ENCODE measurements at regions not wholly inside any gene's neighbourhood (a gene's known extent, or its start where the extent isn't known, plus 50 kb on each side); places are given as distances from the start of the nearest gene placed in this dataset.

DNA sequence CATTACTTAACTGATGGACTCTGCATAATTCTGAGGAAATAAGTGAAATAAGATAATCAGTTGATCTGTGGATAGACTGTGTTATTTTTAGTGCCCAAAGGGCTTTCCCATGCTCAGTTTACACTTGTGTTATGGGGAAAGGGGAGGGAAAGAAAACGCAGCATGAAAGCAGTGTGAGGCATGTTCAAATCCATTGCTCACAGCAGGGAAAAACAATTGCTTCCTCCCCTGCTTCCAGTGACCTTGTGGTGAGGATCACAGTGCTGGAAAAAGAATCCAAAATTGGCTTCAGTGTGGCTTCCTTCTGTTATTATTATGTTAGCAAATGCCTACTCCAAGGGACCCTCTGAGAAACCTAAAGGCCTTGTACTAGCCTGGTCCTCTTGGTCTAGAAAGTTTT is 285.1 kb upstream of the CDIN1 start:
- intact Hi-C loops (cut with DNase I), result no loop called here
- ATAC-seq (ENCODE audit: poor library complexity), result no peak
- DNase-seq, result no peak

DNA sequence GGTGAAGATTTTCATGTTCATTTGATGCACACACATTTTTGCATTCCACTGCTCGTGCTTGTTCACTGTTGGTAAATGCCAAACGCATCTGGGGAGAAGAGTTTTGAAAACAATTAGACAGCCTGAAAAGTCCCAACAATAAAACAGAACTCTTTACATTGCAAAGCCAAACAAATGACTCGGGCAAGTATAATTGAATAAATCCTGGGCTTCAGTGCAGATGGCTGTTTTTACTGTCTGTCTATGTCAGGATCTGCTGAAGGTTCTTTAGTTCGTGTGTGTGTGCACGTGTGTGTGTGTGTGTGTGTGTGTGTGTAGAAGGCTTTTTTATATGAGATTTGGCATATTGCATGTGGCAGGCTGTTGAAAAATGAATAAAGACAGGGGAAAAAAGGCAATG is 277.5 kb upstream of the CDIN1 start:
- intact Hi-C loops (cut with DNase I), result no loop called here
- DNase-seq, result no peak
- ATAC-seq (ENCODE audit: poor library complexity), result no peak

DNA sequence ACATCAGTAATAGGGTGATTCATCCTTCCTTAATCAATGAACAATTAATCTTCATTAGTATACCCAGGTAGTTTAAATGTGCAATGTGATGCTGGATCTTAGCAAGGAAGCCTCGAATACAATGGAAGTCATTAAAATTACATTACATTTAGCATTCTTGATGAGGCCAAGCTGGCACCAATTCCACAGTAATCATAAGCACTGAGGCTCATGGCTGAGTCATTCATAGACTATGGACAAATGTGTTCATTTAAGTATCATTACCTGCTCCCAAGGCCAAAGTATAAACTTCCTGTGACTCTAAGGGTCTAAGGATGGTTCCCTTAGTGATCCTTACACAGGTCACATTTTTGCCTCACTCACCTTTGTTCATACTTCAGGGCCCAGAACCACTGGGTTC is 266.4 kb upstream of the CDIN1 start:
- no peak for DNase-seq
- ATAC-seq (ENCODE audit: poor library complexity), result no peak
- intact Hi-C loops (cut with DNase I), result no loop called here

DNA sequence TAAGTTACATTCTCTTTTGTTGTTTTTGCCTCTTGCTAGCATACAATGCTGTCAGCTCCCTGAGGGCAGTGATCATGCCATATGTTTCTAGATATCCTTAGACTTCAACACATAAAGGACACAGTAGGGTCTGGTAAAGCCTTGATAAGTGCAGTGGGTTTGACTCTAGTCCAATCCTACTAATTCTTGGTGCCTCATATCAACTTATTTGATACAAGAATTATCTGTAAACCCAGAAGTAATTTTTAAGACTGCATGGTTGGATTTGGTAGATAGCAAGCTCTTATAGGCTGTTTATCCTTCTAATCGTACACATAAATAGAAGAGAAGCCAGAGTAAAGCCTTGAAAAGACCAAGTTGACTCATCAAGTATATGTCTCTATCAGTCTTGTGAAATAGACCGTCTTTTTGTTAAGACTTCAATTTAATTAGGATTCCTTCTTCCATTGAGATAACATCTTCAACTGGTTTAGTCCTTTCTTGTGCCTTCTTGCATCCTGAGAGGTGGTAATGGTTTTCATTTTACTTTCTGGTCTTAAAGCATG is 265.6 kb upstream of the CDIN1 start:
- intact Hi-C loops (cut with DNase I), result no loop called here
- ATAC-seq (ENCODE audit: poor library complexity) (no peak), DNase-seq (no peak)

DNA sequence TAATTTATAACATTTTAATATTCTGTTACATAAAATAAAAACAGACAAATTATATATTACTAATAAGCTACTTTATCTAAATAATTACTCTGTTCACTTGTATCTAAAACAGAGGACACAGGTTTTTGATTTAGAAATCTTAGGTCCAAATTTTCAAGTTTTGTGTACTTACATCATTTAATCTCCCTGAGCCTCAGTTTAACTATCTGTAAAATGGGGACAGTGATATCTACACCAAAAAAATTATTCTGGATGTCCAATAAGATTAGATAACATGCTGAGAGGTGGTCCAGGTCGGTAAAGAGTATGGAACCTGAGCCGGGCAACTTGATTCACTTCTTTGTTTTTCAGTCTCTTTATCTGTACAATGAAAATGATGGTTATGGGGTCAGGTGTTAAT is 263.8 kb upstream of the CDIN1 start:
- intact Hi-C loops (cut with DNase I), result no loop called here
- no peak for ATAC-seq (ENCODE audit: poor library complexity)
- no peak for DNase-seq

DNA sequence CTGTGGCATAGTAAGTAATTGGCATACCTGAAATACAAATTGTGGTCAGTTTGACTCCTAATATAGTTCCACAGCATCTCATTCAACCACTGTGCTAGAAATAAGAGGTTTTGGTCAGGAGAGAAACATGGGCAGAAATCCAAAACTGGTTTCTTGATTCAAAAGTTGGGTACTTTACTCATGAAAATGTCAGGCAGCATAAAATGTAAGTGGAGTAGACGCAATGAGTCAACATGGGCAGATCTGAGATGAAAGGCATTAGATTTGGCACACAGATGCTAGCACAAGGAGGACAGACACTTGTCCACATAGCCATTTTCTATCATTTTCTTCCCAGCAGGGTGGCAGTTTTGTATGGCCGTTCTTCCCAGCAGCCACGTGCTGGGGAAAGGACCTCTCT is 255.8 kb upstream of the CDIN1 start:
- no peak for ATAC-seq (ENCODE audit: poor library complexity)
- intact Hi-C loops (cut with DNase I), result no loop called here
- no peak for DNase-seq

DNA sequence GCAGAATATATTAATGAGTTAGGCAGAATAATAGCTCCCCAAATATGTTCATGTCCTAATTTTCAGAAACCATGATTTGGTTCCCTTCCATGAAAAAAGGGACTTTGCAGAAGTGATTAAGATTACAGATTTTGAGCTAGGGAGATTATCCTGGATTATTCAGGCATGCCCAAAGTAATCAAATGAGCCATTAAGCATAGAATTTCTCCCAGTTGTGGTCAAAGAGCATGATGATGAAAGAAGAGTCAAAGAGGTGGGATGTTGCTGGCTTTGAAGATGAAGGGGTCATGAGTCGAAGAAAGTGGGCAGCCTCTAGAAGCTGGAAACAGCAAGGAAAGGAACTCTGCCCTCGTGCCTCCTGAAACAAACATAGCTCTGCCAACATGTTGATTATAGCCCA is 254.2 kb upstream of the CDIN1 start:
- intact Hi-C loops (cut with DNase I), result no loop called here
- DNase-seq, result no peak
- no peak for ATAC-seq (ENCODE audit: poor library complexity)

DNA sequence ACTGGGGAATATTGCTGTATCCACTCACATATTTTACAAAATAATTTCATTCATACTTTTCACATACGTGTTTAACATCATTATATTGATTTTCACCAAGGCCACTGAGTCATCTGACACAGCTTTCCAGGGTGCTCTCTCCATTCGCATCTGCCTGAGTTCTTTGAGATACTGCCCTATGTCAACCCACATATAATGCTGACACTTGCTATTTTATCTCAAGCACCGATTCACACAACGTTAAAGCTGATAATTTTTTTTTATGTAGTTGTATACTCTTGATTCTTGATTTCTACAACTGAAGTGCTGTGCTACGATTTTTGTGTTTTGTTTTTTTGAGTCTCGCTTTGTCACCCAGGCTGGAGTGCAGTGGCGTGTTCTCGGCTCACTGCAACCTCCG is 249.8 kb upstream of the CDIN1 start:
- DNase-seq (no peak), ATAC-seq (ENCODE audit: poor library complexity) (no peak)
- intact Hi-C loops (cut with DNase I), result no loop called here

DNA sequence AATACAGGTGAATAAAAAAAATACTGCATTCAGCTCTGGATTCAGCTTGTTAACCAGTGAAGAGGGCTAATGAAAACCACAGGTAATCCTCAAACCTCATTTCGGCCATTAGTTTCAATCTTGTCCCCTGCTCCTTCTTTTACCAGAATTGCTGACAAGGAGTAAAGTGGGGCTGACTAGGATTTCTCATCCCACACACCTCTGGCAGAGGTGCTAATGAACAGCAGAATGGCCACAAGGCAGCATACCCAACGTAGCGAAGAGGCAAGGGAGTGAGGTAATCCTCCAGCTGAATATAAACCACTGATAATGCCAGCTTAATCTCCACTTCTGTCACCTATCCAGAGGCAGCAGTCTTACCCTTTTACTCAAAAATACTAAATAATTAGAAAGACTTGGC is 248.8 kb upstream of the CDIN1 start:
- ATAC-seq (ENCODE audit: poor library complexity), result no peak
- no peak for DNase-seq
- intact Hi-C loops (cut with DNase I), result no loop called here

DNA sequence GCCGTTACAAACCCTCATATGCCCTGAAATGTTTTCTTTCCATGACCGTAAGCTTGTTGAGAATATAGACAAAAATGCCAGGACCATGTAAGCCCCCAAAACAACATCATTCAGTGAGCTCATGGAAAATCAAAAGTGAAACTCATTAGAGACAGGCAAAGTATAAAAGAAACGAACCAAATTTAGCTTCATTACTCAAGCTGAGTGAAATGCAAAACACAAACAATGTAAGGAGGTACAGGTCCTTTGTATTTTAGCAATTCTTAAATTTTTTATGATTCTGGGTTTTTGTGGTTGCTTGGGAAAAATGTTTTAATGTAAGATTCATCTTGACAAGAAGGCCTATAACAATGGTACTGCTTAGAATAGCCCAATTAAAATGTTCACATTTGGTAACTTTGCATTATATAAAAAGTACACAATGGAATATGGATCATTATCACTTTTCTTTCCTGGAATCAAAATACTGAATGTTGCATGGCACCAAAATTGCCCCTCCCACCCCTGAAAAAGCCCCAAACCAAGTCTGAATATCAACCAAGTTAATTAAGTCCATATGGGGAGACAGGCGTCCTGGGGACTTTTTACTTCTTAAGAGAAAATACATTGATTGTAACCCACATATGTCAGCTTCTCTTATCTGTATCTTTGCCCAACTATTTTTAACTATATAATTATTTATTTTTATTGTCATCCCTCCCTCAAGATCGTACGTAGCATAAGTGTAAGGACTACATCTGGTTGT is 247.7 kb upstream of the CDIN1 start:
- intact Hi-C loops (cut with DNase I), result no loop called here
- DNase-seq (no peak), ATAC-seq (ENCODE audit: poor library complexity) (no peak)

DNA sequence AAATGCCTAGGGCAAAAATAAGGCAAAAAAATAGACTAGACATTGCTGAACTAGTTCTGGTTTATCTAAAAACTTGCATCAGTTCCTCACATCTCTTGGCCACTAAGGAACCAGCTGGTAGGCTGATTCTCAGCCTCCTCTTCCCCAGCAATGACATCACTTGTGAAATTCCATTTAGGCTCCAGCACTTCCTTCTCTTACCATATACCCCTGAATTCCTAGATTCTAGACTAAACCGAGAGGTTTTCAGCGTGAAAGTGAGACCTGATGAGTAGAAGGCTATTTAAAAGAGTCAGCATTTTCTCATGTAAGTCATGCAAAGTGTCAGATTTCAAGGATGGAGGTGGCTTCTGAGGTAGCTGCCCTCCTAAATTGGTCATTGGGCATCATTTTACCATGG is 247.1 kb upstream of the CDIN1 start:
- DNase-seq (no peak), ATAC-seq (ENCODE audit: poor library complexity) (no peak)
- intact Hi-C loops (cut with DNase I), result no loop called here

DNA sequence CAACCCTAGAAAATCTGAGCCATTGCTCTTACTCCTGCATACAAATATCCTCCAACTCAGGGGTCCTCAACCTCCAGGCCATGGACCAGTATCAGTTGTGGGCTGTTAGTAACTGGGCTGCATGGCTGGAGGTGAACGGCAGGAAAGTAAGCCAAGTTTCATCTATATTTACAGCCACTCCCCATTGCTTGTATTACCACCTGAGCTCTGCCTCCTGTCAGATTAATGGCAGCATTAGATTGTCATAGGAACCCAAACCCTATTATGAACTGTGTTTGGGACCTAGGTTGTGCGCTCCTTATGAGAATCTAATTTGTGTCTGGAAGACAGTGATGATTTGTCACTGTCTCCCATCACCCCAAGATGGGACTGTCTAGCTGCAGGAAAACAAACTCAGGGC is 246.5 kb upstream of the CDIN1 start:
- no peak for ATAC-seq (ENCODE audit: poor library complexity)
- no peak for DNase-seq
- intact Hi-C loops (cut with DNase I), result no loop called here

DNA sequence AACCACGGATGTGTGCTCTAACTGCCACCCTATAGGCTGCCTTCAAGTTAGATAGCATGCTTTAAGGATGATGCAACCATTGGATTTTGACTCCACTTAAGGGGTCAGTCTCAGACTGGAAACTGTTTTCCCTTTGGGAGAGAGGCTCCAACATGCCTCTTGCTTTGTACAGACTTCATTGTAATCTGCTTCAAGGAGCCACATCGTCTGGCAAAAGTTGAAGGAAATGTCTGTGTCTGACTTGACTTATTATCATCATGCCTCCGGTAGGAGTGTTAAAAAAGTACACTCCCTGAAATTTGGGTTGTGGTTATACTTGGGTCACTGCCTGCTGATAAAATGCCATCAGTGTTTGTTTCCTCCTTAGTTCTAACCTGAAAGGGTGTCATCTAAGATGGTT is 245.4 kb upstream of the CDIN1 start:
- intact Hi-C loops (cut with DNase I), result no loop called here
- DNase-seq, result no peak

DNA sequence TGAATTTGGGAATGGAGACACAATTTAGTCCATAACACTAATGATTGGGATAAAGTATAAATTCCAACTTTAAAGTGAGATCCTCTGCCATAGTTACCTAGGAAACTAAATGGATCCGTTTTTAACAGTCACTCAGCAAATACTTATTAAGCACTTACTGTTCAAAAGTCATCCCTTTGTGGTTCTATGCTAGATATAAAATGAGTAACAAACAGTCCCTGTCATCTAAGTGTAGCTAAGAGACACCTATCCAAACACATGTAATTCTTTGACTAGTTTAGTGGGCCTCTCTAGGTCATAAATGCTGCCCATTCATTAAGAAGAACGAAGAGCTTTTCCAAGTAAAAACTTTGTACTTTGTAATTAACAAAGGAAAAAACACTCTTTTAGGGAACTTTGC is 244.2 kb upstream of the CDIN1 start:
- intact Hi-C loops (cut with DNase I), result no loop called here
- ATAC-seq (ENCODE audit: poor library complexity), result no peak
- no peak for DNase-seq

More for the DNA sequence above, 245.4 kb upstream of the CDIN1 start:
- ATAC-seq (ENCODE audit: poor library complexity), result no peak

DNA sequence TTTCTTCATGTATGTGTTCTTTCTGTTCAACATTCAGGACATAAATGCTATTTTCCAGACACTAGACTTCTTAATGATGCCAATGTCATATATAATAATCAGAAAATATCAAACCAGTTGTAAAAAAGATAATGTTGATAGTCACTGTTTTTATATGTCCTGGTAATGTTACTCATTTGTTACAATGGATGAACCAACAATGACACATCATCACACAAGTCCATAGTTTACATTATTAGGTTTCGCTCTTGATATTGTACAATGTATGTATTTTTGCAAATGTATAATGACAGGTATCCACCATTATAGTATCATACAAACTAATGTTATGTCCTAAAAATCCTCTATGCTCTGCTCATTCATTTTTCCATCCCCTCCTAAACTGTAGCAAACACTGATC is 243.8 kb upstream of the CDIN1 start:
- ATAC-seq (ENCODE audit: poor library complexity), result no peak
- intact Hi-C loops (cut with DNase I), result no loop called here
- DNase-seq, result no peak

DNA sequence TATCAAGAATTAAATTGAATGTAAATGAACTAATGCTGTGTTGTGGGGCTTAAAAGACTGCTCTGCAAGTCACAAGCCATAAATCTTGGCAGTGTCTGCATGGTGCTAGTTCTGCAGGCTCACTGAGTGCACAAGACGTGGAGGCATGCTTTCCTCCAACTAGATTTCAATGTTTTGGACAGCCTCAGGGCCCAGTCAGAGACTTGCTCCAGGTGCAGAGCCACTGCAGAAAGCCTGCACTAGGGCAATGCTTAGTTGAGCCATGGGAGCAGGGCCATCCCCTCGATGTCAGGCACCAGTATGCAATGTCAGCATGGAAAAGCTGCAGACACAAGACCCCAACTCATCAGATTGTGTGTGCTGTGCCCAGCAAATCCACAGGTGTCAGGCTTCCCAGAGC is 234.5 kb upstream of the CDIN1 start:
- DNase-seq (no peak), ATAC-seq (ENCODE audit: poor library complexity) (no peak)
- intact Hi-C loops (cut with DNase I), result no loop called here

DNA sequence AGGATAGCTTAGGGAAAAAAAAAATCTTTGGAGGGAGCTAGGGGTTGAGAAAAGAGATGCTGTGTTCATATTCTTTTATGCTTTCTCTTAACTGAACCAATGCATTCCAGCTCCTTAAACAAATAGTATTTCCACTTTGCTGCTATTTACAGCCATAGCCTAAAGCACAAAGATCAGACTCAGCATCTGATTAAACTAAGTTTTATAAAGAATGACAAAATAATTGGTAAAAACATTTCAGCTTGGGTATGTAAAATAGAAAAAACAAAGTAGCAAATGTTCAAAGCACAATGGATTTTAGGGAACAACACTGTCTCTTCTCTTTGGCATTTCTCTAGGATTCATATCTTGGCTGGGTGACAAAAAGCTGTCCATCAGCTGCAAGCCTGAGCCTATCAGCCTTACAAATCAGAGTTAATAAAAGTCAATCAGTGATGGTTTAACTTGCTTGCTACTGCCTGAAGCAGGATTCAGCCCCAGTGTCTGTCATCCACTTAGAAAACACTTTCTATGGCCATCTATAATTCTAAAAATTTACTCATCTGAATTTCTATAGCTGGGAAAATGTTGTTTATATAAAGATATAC is 232.1 kb upstream of the CDIN1 start:
- ATAC-seq (ENCODE audit: poor library complexity), result no peak
- intact Hi-C loops (cut with DNase I), result no loop called here

DNA sequence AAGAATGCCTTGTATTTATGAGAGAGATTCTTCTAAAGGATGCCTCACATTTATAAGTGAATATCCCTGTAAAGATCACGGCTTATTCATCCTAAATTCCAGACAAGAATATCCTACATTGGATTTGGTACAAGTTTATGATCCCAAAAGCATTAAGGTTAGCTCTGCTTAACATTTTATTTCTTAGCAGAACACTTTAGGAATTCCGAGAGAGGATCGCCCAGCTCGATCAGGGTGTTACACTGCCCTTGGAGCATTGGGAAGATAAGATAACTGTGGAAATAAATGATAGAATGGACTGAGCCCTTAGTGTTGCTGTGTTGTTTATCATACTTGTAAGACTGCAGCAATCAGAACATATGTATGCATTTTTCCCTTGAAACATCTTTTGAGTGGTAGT is 223.0 kb upstream of the CDIN1 start:
- DNase-seq (no peak), ATAC-seq (ENCODE audit: poor library complexity) (no peak)
- intact Hi-C loops (cut with DNase I), result no loop called here

More for the DNA sequence above, 232.1 kb upstream of the CDIN1 start:
- DNase-seq, result no peak

DNA sequence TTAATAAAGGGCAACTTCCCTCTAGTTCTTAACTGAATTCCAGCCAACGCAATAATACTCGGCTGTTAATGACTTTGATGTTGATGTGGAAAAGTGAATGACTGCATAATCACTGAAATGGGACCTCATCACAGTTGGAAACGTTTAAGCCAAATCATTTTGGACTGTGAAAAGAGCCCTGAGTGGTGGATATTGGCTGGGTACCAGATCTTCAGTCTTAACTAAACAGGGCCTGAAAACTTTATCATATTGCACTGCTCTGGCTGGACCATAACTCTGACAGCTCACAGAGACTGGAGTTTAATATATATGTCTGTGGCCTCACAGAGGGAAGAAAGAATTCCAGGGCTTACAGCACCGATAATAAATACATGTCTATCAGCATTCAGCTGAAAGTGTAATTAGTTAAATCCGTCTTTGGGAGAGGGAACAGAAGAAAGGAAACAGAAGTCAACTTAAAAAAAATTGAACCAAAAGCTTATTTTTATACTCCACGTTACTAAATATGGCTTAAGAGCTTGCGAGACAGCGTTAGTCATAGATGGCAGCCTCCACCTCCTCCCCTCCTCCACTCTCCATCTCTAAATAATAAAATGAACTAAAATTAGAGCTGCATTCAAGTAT is 222.3 kb upstream of the CDIN1 start:
- no peak for DNase-seq
- intact Hi-C loops (cut with DNase I), result no loop called here
- ATAC-seq (ENCODE audit: poor library complexity), result peak; percentile 64

DNA sequence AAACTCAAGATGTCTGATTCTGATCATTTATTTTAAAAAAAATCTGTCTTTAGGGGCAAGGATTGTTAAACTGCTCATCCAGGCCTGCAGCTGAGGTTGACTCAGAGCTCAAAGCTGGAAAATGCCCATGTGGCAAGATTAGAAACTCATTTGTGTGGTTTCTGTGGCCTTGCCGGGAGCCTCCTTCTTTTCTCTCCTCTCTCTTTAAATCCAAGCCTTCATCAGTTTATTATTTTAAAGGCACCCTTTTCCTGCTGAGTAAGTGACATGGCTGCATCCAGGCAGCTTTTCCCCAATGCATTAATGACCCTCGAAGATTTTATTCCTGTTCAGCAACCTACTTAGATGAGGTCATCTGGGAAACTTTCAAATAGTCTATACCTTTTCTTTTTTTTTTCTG is 221.3 kb upstream of the CDIN1 start:
- DNase-seq (no peak), ATAC-seq (ENCODE audit: poor library complexity) (no peak)
- intact Hi-C loops (cut with DNase I), result no loop called here

Data from Right ventricle myocardium superior (tissue), 1 donor.